ENCODE measurements at regions not wholly inside any gene's neighbourhood (a gene's known extent, or its start where the extent isn't known, plus 50 kb on each side); places are given as distances from the start of the nearest gene placed in this dataset.
"Not testable (repeated sequence)": the region's sequence is repeated elsewhere in the genome, so short reads cannot be mapped to it uniquely, and the experiment has no call there.

- DNase-seq: no peak
These were observed 298.7 kb upstream of the NCAM1 start for GRCh38 chr11:112662554-112662953.

DNA sequence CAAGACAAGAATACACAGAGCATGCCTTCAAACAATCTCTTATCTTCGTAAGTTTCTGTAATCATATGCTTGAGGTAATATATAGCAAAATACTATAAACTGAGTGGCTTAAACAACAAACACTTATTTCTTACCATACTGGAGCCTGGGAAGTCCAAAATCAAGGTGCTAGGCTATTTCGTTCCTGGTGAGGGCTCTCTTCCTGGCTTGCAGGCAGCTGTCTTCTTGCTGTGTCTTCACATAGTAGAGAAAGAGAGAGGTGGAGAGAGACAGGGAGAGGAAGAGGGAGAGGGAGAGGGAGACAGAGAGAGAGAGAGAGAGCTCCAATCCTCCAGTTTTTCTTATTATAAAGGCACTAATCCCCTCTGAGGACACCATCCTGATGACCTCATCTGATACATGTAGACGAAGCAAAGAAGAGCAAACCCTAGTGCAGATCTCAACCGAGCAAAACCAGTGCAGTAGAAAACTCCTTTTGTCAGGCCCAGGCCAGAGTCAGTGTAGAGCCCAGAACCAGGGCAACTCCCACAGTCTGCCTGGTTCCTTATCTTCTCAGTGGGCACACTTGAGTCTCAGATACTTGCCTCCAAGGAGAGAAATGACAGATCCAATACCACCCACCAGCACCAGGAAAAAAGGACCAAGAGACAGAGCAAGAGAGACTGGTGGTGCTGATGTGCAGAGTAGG is 297.1 kb upstream of the NCAM1 start:
- DNase-seq: no peak

DNA sequence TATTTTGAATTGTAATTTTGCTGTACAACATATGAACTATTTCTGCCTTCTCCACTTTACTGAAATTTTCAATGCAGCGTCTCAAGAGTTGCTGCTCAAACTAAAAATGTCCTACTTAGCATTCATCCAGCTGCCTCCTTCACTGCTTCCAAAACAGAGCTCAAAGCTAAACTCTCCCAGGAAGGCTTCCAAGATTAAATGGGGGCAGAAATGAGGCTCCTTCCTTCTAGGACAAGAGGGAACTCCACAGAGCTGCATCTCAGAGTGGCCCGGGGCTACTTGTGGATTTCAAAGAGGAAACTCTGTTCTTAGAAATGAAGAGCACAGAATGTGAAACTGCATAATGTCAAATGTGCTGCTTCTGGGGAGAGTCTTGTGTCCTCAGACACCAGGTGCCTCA is 295.9 kb upstream of the NCAM1 start:
- DNase-seq: no peak

DNA sequence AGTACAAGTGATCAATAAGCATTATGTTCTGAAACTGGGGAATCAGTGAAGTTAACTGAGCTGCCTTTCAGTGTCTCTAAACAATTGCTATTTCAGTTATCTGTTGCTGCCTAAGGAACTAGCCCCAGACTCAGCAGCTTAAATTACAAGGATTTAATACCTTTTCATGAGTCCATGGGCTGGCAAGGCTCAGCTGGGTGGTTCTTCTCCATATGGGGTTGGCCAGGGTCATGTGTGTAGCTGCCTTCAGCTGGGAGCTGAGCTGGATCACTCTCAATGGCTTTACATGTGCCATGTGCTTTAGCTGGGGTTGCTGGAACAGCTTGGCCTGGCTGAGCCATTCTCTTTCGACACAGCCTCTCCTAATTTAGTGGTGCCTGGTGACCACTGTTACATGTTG is 295.0 kb upstream of the NCAM1 start:
- no peak for DNase-seq

- no peak for DNase-seq
These were observed 290.2 kb upstream of the NCAM1 start for GRCh38 chr11:112670806-112671570.

- not testable (repeated sequence) for DNase-seq
These were observed 287.8 kb upstream of the NCAM1 start for GRCh38 chr11:112673401-112673800.

DNA sequence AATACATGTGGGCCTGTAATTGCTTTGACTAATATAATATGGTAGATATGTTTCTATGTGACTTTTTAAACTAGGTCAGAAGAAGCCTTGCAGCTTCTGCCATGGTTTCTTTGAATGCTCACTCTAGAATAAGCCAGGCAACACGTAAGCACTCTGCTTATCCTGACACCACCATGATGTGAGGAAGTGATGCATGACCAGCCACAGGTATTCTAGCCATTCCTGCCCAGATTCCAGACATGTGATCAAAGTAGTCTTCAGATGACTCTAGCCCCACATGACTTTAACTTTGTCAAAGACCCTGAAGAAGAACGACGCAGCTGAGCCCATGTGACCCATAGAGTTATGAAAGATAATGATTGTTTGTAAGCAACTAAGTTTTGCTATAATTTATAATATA is 276.1 kb upstream of the NCAM1 start:
- DNase-seq: no peak

GRCh38 chr11:112689851-112690250 is 271.4 kb upstream of the NCAM1 start:
- DNase-seq: no peak

GRCh38 chr11:112693781-112694180 is 267.4 kb upstream of the NCAM1 start:
- no peak for DNase-seq

GRCh38 chr11:112694245-112694644 is 267.0 kb upstream of the NCAM1 start:
- no peak for DNase-seq

DNA sequence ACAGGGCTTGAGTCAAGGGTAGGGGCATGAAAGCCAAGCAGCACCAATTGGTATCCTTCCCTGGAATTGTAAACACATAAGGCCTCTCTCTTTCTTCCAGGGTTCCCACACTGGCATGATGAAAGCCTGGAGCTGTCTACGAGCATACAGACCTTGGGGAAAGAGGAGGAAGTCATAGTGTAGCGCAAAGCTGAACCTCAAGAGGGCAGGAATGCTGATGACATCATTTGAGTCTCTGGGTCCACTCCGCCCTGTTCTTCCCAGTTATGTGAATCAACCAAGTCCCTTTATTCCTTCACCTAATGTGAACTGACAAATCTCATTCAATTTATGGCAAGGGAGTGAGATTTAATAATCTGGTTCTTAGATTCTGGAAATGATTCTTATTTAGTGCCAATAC is 266.4 kb upstream of the NCAM1 start:
- DNase-seq: no peak

DNA sequence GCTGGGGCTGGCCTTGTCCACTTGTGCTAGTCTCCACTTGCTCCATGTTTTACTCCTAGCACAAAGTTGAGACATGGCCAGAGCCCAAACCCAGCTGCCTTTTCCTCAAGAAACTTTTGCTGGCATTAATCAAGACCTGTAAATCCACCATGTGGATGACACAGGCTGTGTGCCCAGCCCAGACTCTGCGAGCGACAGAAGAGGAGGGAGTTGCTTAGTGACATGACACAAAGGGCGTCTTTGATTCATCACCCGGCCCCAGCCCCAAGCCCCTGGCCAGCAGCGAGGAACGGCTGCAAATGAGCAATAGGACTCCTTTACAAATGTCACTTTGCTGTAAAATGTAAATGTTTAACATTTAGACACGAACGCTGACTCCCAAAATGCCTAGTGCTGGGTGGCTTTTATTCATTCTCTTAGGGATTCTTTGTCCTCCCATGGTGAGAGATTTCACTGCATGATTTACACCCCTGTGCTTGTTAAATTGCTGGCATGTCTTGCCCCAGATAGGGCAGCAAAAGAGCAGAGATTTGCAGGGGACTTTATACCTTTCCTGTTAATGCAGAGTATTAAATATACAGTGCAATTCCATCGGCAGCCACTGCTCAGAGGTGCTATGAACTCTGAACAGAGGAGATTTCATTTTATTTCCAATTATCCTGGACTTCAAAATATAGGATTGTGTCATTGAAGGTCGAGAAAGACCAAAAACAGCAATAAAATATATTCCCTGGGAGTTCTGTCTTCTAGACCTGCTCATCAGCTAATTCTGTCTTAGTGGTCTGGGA is 263.6 kb upstream of the NCAM1 start:
- DNase-seq: no peak

DNA sequence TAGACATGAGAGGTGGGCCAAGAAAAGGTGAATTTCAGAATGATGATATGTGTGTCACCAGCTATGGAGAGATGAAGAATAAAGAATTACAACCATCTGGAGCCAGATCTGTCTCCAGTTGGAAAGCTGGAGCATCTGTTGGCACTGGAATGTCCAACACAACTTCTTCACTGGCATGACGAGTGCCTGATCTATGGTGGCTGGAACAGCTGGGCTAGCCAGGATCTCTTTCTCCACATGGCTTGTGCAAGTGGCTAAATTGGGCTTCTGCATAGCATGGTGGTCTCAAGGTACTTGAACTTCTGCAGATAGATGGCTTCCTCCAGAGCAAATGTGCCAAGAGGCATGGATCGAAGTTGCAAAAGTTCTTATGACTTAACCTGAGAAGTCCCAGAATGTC is 256.1 kb upstream of the NCAM1 start:
- no peak for DNase-seq

DNA sequence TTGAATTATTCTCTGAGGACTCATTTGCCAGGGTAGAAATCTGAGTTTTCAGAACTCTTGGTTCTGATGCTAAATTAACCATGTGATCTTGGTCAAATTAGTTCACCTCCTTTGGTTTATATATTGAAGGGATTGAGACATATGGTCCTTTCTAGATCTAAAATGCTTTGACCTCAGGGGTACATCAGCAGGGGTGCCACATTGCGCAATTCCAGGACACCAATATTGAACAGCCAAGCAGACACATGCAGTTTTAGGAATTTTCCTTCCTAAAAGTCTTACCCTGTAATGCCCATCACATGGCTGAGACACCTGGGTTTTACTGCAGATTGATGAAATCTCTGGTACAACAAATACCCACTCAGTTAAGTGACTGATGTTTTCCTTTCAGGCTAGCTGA is 254.4 kb upstream of the NCAM1 start:
- no peak for DNase-seq

DNA sequence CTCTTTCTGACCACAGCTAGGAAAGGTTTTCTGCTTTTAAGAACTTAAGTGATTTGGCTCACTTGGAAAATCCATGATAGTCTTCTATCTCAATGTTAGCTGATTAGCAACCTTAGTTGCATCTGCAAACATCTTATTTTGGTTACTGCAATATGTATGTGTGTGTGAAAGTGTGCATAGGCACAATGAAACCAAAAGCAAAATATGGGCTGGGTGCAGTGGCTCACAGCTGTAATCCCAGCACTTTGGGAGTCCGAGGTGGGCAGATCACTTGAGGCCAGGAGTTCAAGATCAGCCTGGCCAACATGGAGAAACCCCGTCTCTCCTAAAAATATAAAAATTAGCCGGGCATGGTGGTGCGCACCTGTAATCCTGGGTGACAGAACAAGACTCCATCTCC is 246.9 kb upstream of the NCAM1 start:
- DNase-seq: not testable (repeated sequence)

DNA sequence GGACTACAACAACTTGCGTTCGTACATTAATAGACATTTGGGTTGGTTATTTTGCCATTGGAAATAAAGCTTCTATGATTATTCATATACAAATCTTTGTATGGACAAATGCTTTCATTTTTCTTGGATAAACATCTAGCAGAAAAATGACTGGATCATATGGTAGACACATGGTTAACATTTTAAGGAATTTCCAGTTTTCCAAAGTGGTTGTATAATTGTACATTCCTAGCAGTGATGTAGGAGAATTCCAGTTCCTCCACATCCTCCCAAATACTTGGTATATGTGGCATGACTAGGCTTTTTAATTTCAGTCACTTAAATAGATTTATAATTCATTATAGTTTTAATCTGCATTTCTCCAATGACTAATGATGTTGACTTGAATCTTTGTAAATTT is 246.2 kb upstream of the NCAM1 start:
- no peak for DNase-seq

- DNase-seq: no peak
These were observed 242.7 kb upstream of the NCAM1 start for GRCh38 chr11:112718483-112718882.

DNA sequence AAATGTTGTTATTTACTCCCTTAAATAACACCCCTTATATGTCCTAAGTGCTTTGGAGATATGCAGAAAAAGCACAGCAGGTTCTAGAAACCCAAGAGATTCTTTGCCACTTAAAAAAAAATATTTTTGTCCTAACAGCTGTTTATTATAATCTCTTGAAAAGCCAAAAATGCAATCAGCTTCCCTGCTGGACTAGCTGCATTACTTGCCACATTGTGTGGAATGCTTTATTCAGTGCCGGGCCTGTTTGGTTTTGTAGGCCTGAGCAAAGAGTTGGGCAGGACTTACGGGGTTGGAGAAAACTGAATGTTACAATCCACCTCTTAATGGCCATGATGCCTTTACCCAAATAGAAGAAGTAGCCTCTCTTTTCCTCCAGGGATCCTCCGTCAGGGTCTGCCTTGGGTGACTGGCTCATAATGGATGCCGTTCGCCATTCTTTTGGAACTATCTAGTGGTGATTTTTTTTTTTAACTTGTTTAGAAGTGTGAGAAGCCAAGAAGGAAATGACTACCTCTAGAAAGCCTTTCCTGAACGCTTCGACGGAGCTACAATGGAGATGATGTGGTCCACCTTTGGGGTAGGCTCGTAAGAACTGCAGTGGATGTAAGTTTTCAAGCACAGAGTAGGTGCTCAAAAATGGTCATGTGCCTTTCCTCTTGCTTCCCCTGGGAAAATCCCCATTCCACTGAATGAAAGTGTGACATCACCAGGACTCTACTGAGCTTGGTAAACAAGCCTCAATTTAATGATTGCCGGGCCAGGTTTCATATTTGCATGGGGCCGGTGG is 241.3 kb upstream of the NCAM1 start:
- DNase-seq: no peak

DNA sequence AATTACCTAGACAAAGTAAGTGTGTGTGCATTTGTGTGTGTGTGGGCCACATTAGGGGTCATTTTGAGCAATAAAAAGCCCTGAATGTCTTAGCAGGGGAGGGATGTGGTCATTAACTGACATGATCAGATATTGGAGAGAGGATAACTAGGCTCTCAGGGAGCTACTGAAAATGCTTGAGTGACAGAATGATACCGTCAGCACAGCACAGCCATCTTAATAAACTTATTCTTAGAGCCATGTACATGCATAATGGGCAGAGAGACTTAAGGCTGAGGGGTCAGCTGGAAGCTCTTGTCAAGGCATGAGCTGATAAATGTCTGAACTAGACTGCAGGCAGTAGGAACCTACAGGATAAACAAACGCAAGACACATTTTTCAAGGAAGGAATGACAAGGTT is 239.1 kb upstream of the NCAM1 start:
- DNase-seq: no peak

- DNase-seq: no peak
These were observed 238.3 kb upstream of the NCAM1 start for GRCh38 chr11:112722876-112723275.

DNA sequence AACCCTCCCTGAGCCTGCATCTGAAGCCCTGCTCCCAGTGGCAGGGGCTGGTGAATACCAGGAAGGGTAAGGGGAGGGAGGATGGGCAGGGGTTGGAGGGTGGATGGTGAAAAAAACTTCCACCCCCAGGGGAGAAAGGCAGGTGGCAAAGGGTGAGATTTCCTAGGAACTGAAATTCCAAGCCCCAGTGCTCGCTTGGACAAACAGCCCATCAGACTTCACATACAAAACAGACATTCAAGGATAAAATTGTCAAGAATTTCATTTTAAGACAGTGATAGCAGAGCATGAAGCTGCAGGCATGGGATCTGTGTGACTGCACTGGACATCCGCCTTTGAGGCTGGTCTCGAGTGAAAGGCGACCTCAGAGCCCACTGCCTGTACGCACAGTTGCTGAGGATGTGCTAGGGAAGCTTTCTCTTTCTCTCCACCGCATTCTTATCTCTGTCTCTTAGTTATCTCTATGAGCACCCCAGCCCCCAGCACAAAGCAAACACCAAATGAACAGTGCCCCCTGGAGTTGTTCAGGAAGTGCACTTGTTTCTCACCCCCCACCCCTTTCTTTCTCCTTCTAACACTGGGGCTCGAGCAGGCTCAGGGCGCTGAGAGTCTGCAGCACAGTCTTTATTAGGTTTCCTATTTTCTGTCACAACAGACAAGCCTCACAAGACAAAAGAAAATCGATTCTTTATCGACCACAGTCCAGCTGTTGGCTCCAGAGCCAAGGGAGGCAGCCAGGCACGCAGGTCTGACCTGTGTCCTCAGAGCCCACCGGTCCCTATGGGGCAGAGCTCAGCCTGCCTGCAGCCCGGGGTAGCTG is 237.3 kb upstream of the NCAM1 start:
- no peak for DNase-seq

GRCh38 chr11:112724496-112724790 is 236.8 kb upstream of the NCAM1 start:
- DNase-seq: no peak

Measured in activated CD4-positive, CD25-positive, alpha-beta regulatory T cell (primary cell).